GM23248 (cell line): ENCODE measurements at regions not wholly inside any gene's neighbourhood (a gene's known extent, or its start where the extent isn't known, plus 50 kb on each side); places are given as distances from the start of the nearest gene placed in this dataset.

ENCODE experiments used
- DNase-seq: peaks from one replicate; pipeline ENCODE4 v3.0.0-alpha.2; 2015
- H2AFZ ChIP-seq: fragments of 200-600 bp; sonication (generic); 2 replicates; pipeline ENCODE4 v1.6.1; 2016; ENCODE audit warnings: antibody characterized with exemption
- H3F3A ChIP-seq: fragments of 200-600 bp; sonication (generic); 2 replicates; pipeline ENCODE4 v1.6.1; 2016; ENCODE audit warnings: mild to moderate bottlenecking, antibody characterized with exemption, mixed run types; ENCODE audit not compliant: insufficient read depth
- H3K27ac ChIP-seq: fragments of 200-600 bp; sonication (generic); 2 replicates; pipeline ENCODE4 v1.5.1; 2016; ENCODE audit warnings: mild to moderate bottlenecking
- H3K27me3 ChIP-seq: fragments of 200-600 bp; sonication (generic); replicated peaks from 2 replicates; pipeline ENCODE4 v1.6.1; 2016; ENCODE audit warnings: mild to moderate bottlenecking; ENCODE audit not compliant: insufficient read depth
- H3K36me3 ChIP-seq: fragments of 200-600 bp; sonication (generic); 2 replicates; pipeline ENCODE4 v1.6.1; 2016; ENCODE audit warnings: low read depth, mild to moderate bottlenecking
- H3K4me1 ChIP-seq: fragments of 200-600 bp; sonication (generic); 2 replicates; pipeline ENCODE4 v1.6.1; 2016; ENCODE audit warnings: mild to moderate bottlenecking; ENCODE audit not compliant: insufficient read depth
- H3K4me2 ChIP-seq: fragments of 200-600 bp; sonication (generic); one replicate; pipeline ENCODE4 v1.6.1; 2016; ENCODE audit warnings: mild to moderate bottlenecking; ENCODE audit not compliant: unreplicated experiment
- H3K4me3 ChIP-seq: fragments of 200-600 bp; sonication (generic); 2 replicates; pipeline ENCODE4 v1.5.1; 2016; ENCODE audit warnings: mild to moderate bottlenecking
- H3K79me2 ChIP-seq: fragments of 200-600 bp; sonication (generic); 2 replicates; pipeline ENCODE4 v1.6.1; 2016; ENCODE audit warnings: mild to moderate bottlenecking; ENCODE audit not compliant: insufficient read depth
- H3K9ac ChIP-seq: fragments of 200-600 bp; sonication (generic); 2 replicates; pipeline ENCODE4 v1.6.1; 2016; ENCODE audit warnings: mild to moderate bottlenecking
- H3K9me2 ChIP-seq: fragments of 200-600 bp; sonication (generic); 2 replicates; pipeline ENCODE4 v1.6.1; 2016; ENCODE audit warnings: mixed run types, mild to moderate bottlenecking, moderate library complexity; ENCODE audit not compliant: insufficient read depth
- H3K9me3 ChIP-seq: fragments of 200-600 bp; sonication (generic); one replicate; pipeline ENCODE4 v1.6.1; 2017; ENCODE audit warnings: low read depth
- H4K20me1 ChIP-seq: fragments of 200-600 bp; sonication (generic); 2 replicates; pipeline ENCODE4 v1.6.0; 2016; ENCODE audit not compliant: insufficient read depth
- EZH2 ChIP-seq: fragments of 200-600 bp; sonication (generic); IDR thresholded peaks from 2 replicates; pipeline ENCODE4 v1.6.1; 2018; ENCODE audit warnings: antibody characterized with exemption, mild to moderate bottlenecking; ENCODE audit not compliant: insufficient read depth, poor library complexity, severe bottlenecking
- EZH2phosphoT487 ChIP-seq: fragments of 200-600 bp; sonication (generic); IDR thresholded peaks from 2 replicates; pipeline ENCODE4 v1.6.1; 2018; ENCODE audit warnings: antibody characterized with exemption, moderate library complexity, mild to moderate bottlenecking, low read depth; ENCODE audit not compliant: insufficient read depth
- WGBS, 2 experiments: methylation state at CpG; one replicate each; pipeline ENCODE4 v1.1.6; 2015 to 2017; ENCODE audit warnings: low lambda C conversion rate in 2 of 2, low coverage in 1 of 2; ENCODE audit errors: missing lambda C conversion rate in 2 of 2; 5-methylcytosine and 5-hydroxymethylcytosine counted together
- in situ Hi-C: fragments of 300-500 bp; cut with MboI; formaldehyde crosslinking; loops from 2 replicates; pipeline ENCODE4 v1.15.0; 2020

- Histone ChIP-seq H3K4me3 (no peak overlapping the region), H3K9me3 (no peaks in the 10 kb centered on the region), H3K36me3 (no peaks in the 10 kb centered on the region), H3F3A (no peaks in the 10 kb centered on the region), H3K9ac (no peak overlapping the region), H3K4me2 (no peak overlapping the region), H3K4me1 (no peaks in the 10 kb centered on the region), H3K27me3 (no peaks in the 10 kb centered on the region), H3K27ac (no peak overlapping the region), H3K9me2 (no peaks in the 10 kb centered on the region), H2AFZ (no peak overlapping the region), H4K20me1 (no peaks in the 10 kb centered on the region), H3K79me2 (no peaks in the 10 kb centered on the region)
- TF ChIP-seq EZH2: no peak
- 67 to 70% methylated on average over 11 of the region's 11 CpGs for WGBS, 2 experiments
- no peak for DNase-seq
- in situ Hi-C loops: no loop called here
These were observed 111.8 kb upstream of the CENPW start for GRCh38 chr6:126227833-126228702.

GRCh38 chr6:126232671-126233070, 107.2 kb upstream of the CENPW start:
- 9 to 20% methylated on average over 2 of the region's 2 CpGs for WGBS, 2 experiments
- no peak for DNase-seq

GRCh38 chr6:126233192-126233591, 106.7 kb upstream of the CENPW start:
- 94 to 100% methylated on average over 1 of the region's 1 CpG for WGBS, 2 experiments
- Histone ChIP-seq H2AFZ (no peak overlapping the region), H3K9me2 (no peaks in the 10 kb centered on the region), H3K36me3 (no peaks in the 10 kb centered on the region), H3K79me2 (no peaks in the 10 kb centered on the region), H3K4me3 (no peak overlapping the region), H4K20me1 (no peaks in the 10 kb centered on the region), H3K27ac (no peak overlapping the region), H3K4me1 (no peaks in the 10 kb centered on the region), H3K27me3 (no peaks in the 10 kb centered on the region), H3F3A (no peaks in the 10 kb centered on the region), H3K9ac (no peak overlapping the region), H3K4me2 (no peak overlapping the region), H3K9me3 (no peaks in the 10 kb centered on the region)
- in situ Hi-C loops: no loop called here
- no peak for DNase-seq
- no peak for TF ChIP-seq EZH2phosphoT487
- no peak for TF ChIP-seq EZH2

More at GRCh38 chr6:126232671-126233070, 107.2 kb upstream of the CENPW start:
- in situ Hi-C loops: no loop called here
- Histone ChIP-seq H3K27me3 (no peaks in the 10 kb centered on the region), H3K79me2 (no peaks in the 10 kb centered on the region), H3K9ac (no peak overlapping the region), H3K9me2 (no peaks in the 10 kb centered on the region), H3K9me3 (no peaks in the 10 kb centered on the region), H3K36me3 (no peaks in the 10 kb centered on the region), H3K27ac (no peak overlapping the region), H3K4me2 (no peak overlapping the region), H3K4me1 (no peaks in the 10 kb centered on the region), H3K4me3 (no peak overlapping the region), H2AFZ (no peak overlapping the region), H4K20me1 (no peaks in the 10 kb centered on the region), H3F3A (no peaks in the 10 kb centered on the region)
- TF ChIP-seq EZH2phosphoT487 (no peak), EZH2 (no peak)

GRCh38 chr6:126235363-126235762, 104.6 kb upstream of the CENPW start:
- Histone ChIP-seq H3K9ac (no peak overlapping the region), H3K79me2 (no peaks in the 10 kb centered on the region), H3K27me3 (no peaks in the 10 kb centered on the region), H3K27ac (no peak overlapping the region), H3K36me3 (no peaks in the 10 kb centered on the region), H3K9me2 (no peaks in the 10 kb centered on the region), H3K4me3 (no peak overlapping the region), H2AFZ (no peak overlapping the region), H3F3A (no peaks in the 10 kb centered on the region), H3K4me2 (no peak overlapping the region), H4K20me1 (no peaks in the 10 kb centered on the region), H3K9me3 (no peaks in the 10 kb centered on the region), H3K4me1 (no peaks in the 10 kb centered on the region)
- no peak for DNase-seq
- TF ChIP-seq EZH2phosphoT487 (no peak), EZH2 (no peak)
- 96 to 100% methylated on average over 1 of the region's 1 CpG for WGBS, 2 experiments
- in situ Hi-C loops: no loop called here

- Histone ChIP-seq H3K4me1 (no peaks in the 10 kb centered on the region), H3K27me3 (no peaks in the 10 kb centered on the region), H3K9me3 (no peaks in the 10 kb centered on the region), H3K4me2 (no peak overlapping the region), H3K36me3 (no peaks in the 10 kb centered on the region), H4K20me1 (no peaks in the 10 kb centered on the region), H3K27ac (no peak overlapping the region), H3K79me2 (no peaks in the 10 kb centered on the region), H3F3A (no peaks in the 10 kb centered on the region), H3K9me2 (no peaks in the 10 kb centered on the region), H3K4me3 (no peak overlapping the region), H2AFZ (no peak overlapping the region), H3K9ac (no peak overlapping the region)
- 2 to 15% methylated on average over 1 of the region's 1 CpG for WGBS, 2 experiments
- TF ChIP-seq EZH2phosphoT487: no peak
- TF ChIP-seq EZH2: no peak
- no peak for DNase-seq
- in situ Hi-C loops: no loop called here
These were observed 94.8 kb upstream of the CENPW start for GRCh38 chr6:126245077-126245476.
